ENCODE measurements at regions not wholly inside any gene's neighbourhood (a gene's known extent, or its start where the extent isn't known, plus 50 kb on each side); places are given as distances from the start of the nearest gene placed in this dataset.

DNA sequence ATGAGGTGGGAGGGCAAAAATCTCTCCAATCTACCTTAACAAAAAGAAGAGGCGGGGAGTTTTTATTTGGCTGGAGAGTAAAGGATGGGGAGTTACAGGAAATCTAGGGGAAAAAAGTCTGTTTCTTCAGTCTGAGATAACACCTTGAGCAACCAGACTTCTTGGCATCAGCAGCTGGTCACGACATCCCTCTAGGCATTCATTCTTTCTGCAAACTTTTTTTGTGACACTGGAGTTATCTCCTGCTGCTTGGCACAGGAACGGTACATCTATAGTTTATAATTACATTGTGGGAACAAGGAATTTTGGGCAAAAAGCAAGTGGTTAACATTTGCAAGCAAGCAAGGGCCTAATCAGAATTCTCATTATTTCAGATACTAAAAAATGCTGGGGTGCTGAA lies 50.6 kb upstream of the IFNGR1 start:
- no peak for DNase-seq (ENCODE audit: low read depth in 2 of 2)

DNA sequence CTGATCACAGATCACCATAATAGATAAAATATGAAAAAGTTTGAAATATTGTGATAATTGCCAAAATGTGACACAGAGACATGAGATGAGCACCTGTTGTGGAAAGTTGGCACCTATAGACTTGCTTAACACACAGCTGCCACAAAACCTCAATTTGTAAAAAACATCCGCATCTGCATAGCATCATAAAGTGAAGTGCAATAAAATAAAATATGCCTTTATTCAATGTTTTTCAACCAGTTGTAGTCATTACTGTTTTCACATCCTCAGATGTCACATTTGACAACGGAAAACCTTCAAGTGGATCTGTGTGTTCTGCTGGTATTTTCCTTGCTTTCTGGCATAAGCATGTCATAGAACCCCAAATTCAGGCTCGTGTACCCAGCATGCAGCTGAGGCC lies 50.2 kb upstream of the IFNGR1 start:
- no peak for DNase-seq (ENCODE audit: low read depth in 2 of 2)
